LNCAP (cell line): ENCODE measurements at regions not wholly inside any gene's neighbourhood (a gene's known extent, or its start where the extent isn't known, plus 50 kb on each side); places are given as distances from the start of the nearest gene placed in this dataset.

Experiments used
- TF ChIP-seq, protein P1 (sequence below): fragments of 450-650 bp; IDR thresholded peaks from 2 replicates; pipeline ENCODE4 v1.5.1; 2017; ENCODE audit warnings: mild to moderate bottlenecking

DNA sequence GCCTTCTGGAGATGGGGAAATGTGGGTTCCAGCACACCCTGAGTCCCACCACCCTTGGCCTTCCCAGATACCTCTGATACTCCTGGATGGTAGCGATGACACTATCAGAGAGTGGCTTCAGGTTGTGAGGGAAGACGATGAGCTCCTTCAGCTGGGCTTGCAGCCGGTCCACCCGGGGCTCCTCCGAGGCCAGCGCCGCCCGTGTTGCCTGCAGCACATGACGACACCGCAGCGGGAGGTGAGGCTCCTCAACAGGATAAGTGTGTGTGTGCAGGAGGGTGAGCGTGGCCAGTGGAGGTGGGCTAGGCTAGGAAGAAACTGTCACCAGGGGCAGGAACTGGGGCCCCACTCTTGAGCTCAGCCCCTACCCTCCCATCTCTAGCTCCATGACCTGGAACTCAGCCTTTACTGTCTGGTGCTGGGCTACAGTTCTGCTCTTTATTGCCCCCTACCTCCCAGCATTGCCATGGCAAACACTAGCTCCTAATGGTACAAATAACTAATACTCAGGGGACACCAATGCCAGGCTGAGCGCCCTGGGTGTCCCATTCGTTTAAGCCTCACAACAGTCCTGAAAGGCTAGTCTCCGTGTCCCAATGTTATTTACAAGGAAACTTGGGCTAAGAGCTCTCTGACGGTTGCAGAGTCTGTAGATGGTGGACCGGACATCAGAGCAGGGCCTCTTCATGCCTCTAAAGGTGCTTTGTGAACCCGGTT is 64.1 kb downstream of the SYNE3 start:
- TF ChIP-seq, protein P1, sequence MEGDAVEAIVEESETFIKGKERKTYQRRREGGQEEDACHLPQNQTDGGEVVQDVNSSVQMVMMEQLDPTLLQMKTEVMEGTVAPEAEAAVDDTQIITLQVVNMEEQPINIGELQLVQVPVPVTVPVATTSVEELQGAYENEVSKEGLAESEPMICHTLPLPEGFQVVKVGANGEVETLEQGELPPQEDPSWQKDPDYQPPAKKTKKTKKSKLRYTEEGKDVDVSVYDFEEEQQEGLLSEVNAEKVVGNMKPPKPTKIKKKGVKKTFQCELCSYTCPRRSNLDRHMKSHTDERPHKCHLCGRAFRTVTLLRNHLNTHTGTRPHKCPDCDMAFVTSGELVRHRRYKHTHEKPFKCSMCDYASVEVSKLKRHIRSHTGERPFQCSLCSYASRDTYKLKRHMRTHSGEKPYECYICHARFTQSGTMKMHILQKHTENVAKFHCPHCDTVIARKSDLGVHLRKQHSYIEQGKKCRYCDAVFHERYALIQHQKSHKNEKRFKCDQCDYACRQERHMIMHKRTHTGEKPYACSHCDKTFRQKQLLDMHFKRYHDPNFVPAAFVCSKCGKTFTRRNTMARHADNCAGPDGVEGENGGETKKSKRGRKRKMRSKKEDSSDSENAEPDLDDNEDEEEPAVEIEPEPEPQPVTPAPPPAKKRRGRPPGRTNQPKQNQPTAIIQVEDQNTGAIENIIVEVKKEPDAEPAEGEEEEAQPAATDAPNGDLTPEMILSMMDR, result peak; percentile 52; the same call in 1 of the 2 replicates

DNA sequence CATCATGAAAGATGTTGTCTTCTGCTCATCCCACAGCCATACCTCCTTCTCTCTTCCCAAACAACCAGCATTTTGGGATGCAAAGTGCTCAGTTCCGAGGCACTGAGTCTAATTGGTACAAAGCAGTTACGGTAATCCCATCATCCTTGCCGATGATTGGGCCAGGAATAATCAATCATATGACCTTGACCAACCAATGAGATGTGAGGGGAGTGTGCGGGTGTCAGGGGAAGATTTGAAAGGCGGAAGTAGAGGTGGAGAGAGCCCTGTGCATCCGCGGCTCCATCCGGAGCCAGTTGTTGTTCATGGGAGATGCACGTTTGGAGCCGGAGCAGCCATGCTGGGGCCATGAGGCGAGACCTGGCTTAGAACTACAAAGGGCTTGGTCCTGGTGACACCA is 67.3 kb downstream of the SYNE3 start:
- TF ChIP-seq, protein P1, result no peak

DNA sequence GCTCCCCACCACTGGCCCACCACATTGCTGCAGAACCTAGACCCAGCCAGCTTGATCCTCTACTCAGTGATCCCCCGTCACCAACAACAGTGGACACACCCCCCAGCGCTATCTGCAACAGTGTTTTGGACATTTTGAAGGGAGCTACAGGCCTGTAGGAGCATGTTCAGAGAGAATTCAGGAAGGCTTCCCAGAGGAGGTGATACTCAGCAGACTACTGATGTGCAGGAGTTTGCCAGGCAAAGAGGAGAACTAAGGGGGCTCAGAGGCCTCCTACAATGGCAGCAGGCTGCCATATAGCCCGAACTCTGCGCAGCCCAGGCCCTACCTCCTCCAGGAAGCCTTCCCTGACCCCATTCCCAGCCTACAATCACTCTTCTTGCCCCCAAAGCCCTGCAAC is 70.0 kb downstream of the SYNE3 start:
- TF ChIP-seq, protein P1, result no peak

DNA sequence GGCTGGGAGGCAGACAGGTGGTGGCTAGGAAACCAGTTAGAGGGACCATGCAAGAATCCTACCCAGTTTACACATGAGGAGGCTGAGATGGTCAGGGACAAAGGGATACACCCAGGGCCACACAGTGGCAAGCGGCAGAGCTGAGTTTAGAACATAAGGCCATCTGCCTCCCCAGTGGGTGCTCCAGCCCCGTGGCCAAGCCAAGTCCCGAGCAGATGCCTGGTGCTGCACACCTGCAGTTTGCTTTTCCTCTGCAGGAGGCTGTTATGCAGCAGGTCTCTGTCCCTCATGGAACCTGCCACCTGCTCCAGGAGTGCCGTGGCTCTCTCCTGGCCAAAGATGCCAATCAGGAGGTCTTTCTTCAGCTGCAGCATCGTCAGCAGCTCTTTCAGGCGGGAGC is 70.8 kb downstream of the SYNE3 start:
- TF ChIP-seq, protein P1, result no peak

DNA sequence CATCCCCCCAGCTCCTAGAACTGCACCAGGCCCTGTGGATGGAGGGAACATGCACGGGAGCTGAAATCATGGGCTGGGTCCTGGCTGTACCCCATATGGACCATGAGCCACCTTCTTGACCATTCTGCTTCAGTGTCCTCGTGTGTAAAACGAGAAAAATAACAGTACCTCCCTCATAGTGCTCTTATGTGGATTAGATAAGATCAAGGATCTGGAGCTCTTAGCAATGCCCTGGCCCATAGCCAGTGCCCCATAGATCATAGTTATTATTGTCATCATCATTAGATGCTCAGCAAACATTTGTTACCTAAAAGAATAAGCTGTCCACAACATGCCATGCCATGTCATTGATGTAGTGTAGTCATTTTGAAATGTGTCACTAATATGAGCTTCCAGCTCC is 71.3 kb downstream of the SYNE3 start:
- TF ChIP-seq, protein P1, result no peak

DNA sequence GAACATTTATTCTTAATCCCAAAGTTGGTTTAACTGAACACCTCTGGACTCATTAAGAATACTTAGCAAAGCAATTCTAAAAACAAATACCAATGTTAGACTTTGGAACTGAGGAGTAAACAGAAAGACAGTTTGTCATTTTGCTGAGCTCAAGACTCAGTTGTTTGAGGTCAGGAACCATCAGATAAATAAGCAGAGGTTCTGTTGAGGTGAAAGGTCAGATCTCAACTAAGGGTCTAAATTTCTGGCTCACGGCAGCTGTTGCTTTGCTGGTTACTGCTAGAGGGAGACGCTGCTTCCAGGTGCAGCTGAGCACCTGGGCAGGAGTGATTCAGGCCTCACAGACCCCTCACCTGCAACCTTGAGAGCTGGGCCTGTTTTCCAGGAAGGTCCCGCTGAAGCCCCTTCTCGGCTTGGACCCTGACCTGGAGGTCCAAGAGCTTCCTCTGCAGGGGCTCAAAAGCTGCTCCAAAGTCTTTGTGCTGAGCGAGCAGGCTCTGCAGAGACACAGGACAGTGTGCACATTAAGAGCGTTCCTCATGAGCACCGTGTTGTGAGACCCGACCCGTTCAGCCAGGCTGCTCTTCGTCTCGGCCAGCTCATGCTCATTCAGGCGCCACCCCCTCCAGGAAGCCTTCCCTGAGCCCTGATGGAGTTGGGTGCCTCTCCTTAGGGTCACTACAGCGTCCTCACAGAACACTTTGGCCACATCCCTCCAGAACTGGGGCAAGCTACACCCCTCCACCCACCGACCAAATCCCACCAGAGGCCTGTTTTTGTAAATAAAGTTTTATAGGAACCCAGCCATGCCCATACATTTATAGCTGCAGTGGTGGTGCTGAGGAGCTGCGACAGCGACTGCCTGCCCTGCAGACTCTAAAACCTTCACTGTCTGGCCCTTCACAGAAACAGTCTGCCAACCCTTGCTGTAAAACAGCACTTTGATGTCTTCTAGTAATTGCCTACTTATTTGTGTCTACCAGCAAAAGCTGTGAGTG is 72.0 kb downstream of the SYNE3 start:
- TF ChIP-seq, protein P1, result no peak

DNA sequence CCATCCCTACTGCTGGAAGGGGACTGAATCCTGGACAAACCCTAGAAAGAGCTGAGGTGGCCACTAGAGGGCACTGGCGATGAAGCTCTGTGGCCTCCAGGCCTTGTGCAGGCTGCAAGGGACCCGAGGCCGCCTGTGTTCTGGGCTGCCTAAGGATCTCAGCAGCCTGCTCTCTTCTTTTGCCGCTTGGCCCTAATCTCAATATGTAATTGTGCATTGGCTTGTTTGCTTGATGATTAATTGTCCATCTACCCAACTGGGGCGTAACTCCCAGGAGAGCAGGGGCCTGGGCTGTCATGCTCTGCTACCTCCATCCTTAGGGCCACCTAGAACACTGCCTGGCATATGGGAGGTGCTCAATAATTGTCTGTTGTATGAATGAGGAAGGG is 73.8 kb downstream of the SYNE3 start:
- TF ChIP-seq, protein P1, result peak; percentile 83
